IPS-20b (cell line): ENCODE measurements at regions not wholly inside any gene's neighbourhood (a gene's known extent, or its start where the extent isn't known, plus 50 kb on each side); places are given as distances from the start of the nearest gene placed in this dataset.

Experiments
- H3K27ac ChIP-seq: one replicate; pipeline ENCODE4 v1.5.1; 2013; ENCODE audit warnings: low read length
- H3K27me3 ChIP-seq: 2 replicates; pipeline ENCODE4 v1.6.1; 2013; ENCODE audit warnings: mild to moderate bottlenecking, low read length, inconsistent platforms; ENCODE audit not compliant: insufficient read depth
- H3K36me3 ChIP-seq: 2 replicates; pipeline ENCODE4 v1.6.1; 2013; ENCODE audit warnings: low read depth, mild to moderate bottlenecking, inconsistent platforms, low read length, moderate library complexity; ENCODE audit not compliant: insufficient read depth
- H3K4me1 ChIP-seq: 2 replicates; pipeline ENCODE4 v1.6.1; 2013; ENCODE audit warnings: mild to moderate bottlenecking, control low read depth, inconsistent platforms, low read length, moderate library complexity; ENCODE audit not compliant: insufficient read depth
- H3K4me3 ChIP-seq: 2 replicates; pipeline ENCODE4 v1.5.1; 2013; ENCODE audit warnings: mild to moderate bottlenecking, low read length, inconsistent platforms
- H3K9ac ChIP-seq: 2 replicates; pipeline ENCODE4 v1.6.1; 2013; ENCODE audit warnings: low read depth, mild to moderate bottlenecking, inconsistent platforms, low read length, moderate library complexity
- H3K9me3 ChIP-seq: 2 replicates; pipeline ENCODE4 v1.6.1; 2013; ENCODE audit warnings: mild to moderate bottlenecking, low read depth, low read length, inconsistent platforms; ENCODE audit not compliant: insufficient read depth

- Histone ChIP-seq H3K9ac (no peak overlapping the region), H3K4me1 (peaks cover 3% of the 10 kb centered on the region; the same call in 1 of the 2 replicates), H3K27ac (no peak overlapping the region), H3K9me3 (no peaks in the 10 kb centered on the region), H3K36me3 (no peaks in the 10 kb centered on the region), H3K4me3 (no peak overlapping the region), H3K27me3 (no peaks in the 10 kb centered on the region)
These were observed 63.2 kb upstream of the USP24 start for GRCh38 chr1:55278378-55278777.

GRCh38 chr1:55277377-55278130 lies 62.4 kb upstream of the USP24 start:
- no peaks in the 10 kb centered on the region for H3K36me3 ChIP-seq
- H3K27ac ChIP-seq, result no peak overlapping the region
- no peaks in the 10 kb centered on the region for H3K27me3 ChIP-seq
- no peak overlapping the region for H3K4me3 ChIP-seq
- peaks cover 3% of the 10 kb centered on the region; the same call in 1 of the 2 replicates for H3K4me1 ChIP-seq
- no peaks in the 10 kb centered on the region for H3K9me3 ChIP-seq
- no peak overlapping the region for H3K9ac ChIP-seq

- H3K9me3 ChIP-seq, result no peaks in the 10 kb centered on the region
- H3K4me3 ChIP-seq, result no peak overlapping the region
- H3K27ac ChIP-seq, result no peak overlapping the region
- H3K27me3 ChIP-seq, result no peaks in the 10 kb centered on the region
- no peak overlapping the region for H3K9ac ChIP-seq
- H3K4me1 ChIP-seq, result peaks cover 3% of the 10 kb centered on the region; the same call in 1 of the 2 replicates
- H3K36me3 ChIP-seq, result no peaks in the 10 kb centered on the region
These were observed 61.7 kb upstream of the USP24 start for GRCh38 chr1:55276671-55277376.

GRCh38 chr1:55275941-55276341 lies 60.8 kb upstream of the USP24 start:
- no peak overlapping the region for H3K9ac ChIP-seq
- no peak overlapping the region for H3K4me3 ChIP-seq
- H3K27me3 ChIP-seq, result no peaks in the 10 kb centered on the region
- H3K36me3 ChIP-seq, result no peaks in the 10 kb centered on the region
- H3K4me1 ChIP-seq, result peaks cover 3% of the 10 kb centered on the region; the same call in 1 of the 2 replicates
- no peaks in the 10 kb centered on the region for H3K9me3 ChIP-seq
- no peak overlapping the region for H3K27ac ChIP-seq

GRCh38 chr1:55275151-55275748 lies 60.1 kb upstream of the USP24 start:
- no peak overlapping the region for H3K27ac ChIP-seq
- H3K4me1 ChIP-seq, result peaks cover 3% of the 10 kb centered on the region; the same call in 1 of the 2 replicates
- H3K36me3 ChIP-seq, result no peaks in the 10 kb centered on the region
- H3K4me3 ChIP-seq, result no peak overlapping the region
- H3K27me3 ChIP-seq, result no peaks in the 10 kb centered on the region
- no peak overlapping the region for H3K9ac ChIP-seq
- H3K9me3 ChIP-seq, result no peaks in the 10 kb centered on the region

- Histone ChIP-seq H3K4me3 (no peak overlapping the region), H3K27ac (no peak overlapping the region), H3K4me1 (peaks cover 3% of the 10 kb centered on the region; the same call in 1 of the 2 replicates), H3K9ac (no peak overlapping the region), H3K27me3 (no peaks in the 10 kb centered on the region), H3K9me3 (no peaks in the 10 kb centered on the region), H3K36me3 (no peaks in the 10 kb centered on the region)
These were observed 57.8 kb upstream of the USP24 start for GRCh38 chr1:55272994-55273393.
